Endodermal cell (in vitro differentiated cells): ENCODE measurements at regions not wholly inside any gene's neighbourhood (a gene's known extent, or its start where the extent isn't known, plus 50 kb on each side); places are given as distances from the start of the nearest gene placed in this dataset.

Source experiments
- DNase-seq: peaks from one replicate; pipeline ENCODE4 v3.0.0-alpha.2; 2017
- H3K27ac ChIP-seq: 2 replicates; pipeline ENCODE4 v1.5.1; 2013; ENCODE audit warnings: mild to moderate bottlenecking, low read depth, low read length, moderate library complexity
- H3K27me3 ChIP-seq: 2 replicates; pipeline ENCODE4 v1.6.1; 2013; ENCODE audit warnings: mild to moderate bottlenecking, low read length, moderate library complexity; ENCODE audit not compliant: insufficient read depth, control insufficient read depth, poor library complexity, severe bottlenecking
- H3K36me3 ChIP-seq: 2 replicates; pipeline ENCODE4 v1.7.0; 2013; ENCODE audit warnings: mild to moderate bottlenecking, low read length, moderate library complexity; ENCODE audit not compliant: control insufficient read depth, insufficient read depth
- H3K4me1 ChIP-seq: one replicate; pipeline ENCODE4 v1.7.0; 2013; ENCODE audit warnings: low read length; ENCODE audit not compliant: control insufficient read depth, insufficient read depth
- H3K4me3 ChIP-seq: 2 replicates; pipeline ENCODE4 v1.5.1; 2013; ENCODE audit warnings: mild to moderate bottlenecking, low read length, moderate library complexity
- H3K9ac ChIP-seq: 2 replicates; pipeline ENCODE4 v1.6.1; 2013; ENCODE audit warnings: mild to moderate bottlenecking, low read length, moderate library complexity; ENCODE audit not compliant: poor library complexity, severe bottlenecking; ENCODE audit errors: extremely low read depth
- H3K9me3 ChIP-seq: 2 replicates; pipeline ENCODE4 v1.6.1; 2013; ENCODE audit warnings: mild to moderate bottlenecking, low read length, moderate library complexity; ENCODE audit not compliant: control insufficient read depth
- H3K27ac Mint-ChIP-seq: 2 replicates; pipeline ENCODE4 v1.8.0; 2020; ENCODE audit warnings: mixed read lengths
- H3K27me3 Mint-ChIP-seq: 2 replicates; pipeline ENCODE4 v1.8.0; 2021; ENCODE audit warnings: mild to moderate bottlenecking, mixed read lengths; ENCODE audit not compliant: insufficient read depth
- H3K36me3 Mint-ChIP-seq: 2 replicates; pipeline ENCODE4 v1.8.0; 2020; ENCODE audit warnings: low read depth, mixed read lengths
- H3K4me1 Mint-ChIP-seq: 2 replicates; pipeline ENCODE4 v1.8.0; 2020; ENCODE audit warnings: mixed read lengths
- H3K4me3 Mint-ChIP-seq: 2 replicates; pipeline ENCODE4 v1.8.0; 2020; ENCODE audit warnings: mild to moderate bottlenecking, moderate library complexity, mixed read lengths
- H3K9me3 Mint-ChIP-seq: 2 replicates; pipeline ENCODE4 v1.8.0; 2020; ENCODE audit warnings: mild to moderate bottlenecking, mixed read lengths
- CTCF ChIP-seq: fragments of 200-600 bp; sonication (generic); conservative IDR thresholded peaks from 2 replicates; pipeline ENCODE4 v1.5.0; 2021; ENCODE audit warnings: antibody characterized with exemption, mild to moderate bottlenecking
- WGBS, 2 experiments: methylation state at CpG; one replicate each; pipeline versions ENCODE4 v1.1.5 to v1.1.7; 2013; ENCODE audit warnings: missing lambda C conversion rate in 2 of 2, mixed read lengths in 1 of 2; ENCODE audit not compliant: insufficient coverage in 1 of 2, insufficient read length in 1 of 2; 5-methylcytosine and 5-hydroxymethylcytosine counted together

- Mint-ChIP-seq H3K4me1 (peaks cover 4% of the 10 kb centered on the region), H3K4me3 (no peak overlapping the region), H3K27ac (no peak overlapping the region), H3K27me3 (no peaks in the 10 kb centered on the region), H3K9me3 (no peaks in the 10 kb centered on the region), H3K36me3 (no peaks in the 10 kb centered on the region)
- Histone ChIP-seq H3K9me3 (no peaks in the 10 kb centered on the region), H3K27me3 (no peaks in the 10 kb centered on the region), H3K27ac (no peak overlapping the region), H3K36me3 (no peaks in the 10 kb centered on the region), H3K4me1 (no peaks in the 10 kb centered on the region), H3K4me3 (no peak overlapping the region), H3K9ac (no peak overlapping the region)
- WGBS, 2 experiments: 91 to 92% methylated on average over 2 to 5 of the region's 6 CpGs
- no peak for TF ChIP-seq CTCF
- DNase-seq: no peak
Measured at GRCh38 chr10:106506526-106507283, 657.8 kb downstream of the SORCS1 start.

- no peaks in the 10 kb centered on the region for H3K36me3 Mint-ChIP-seq
- Histone ChIP-seq H3K4me3 (no peak overlapping the region), H3K4me1 (no peaks in the 10 kb centered on the region), H3K27me3 (no peaks in the 10 kb centered on the region), H3K27ac (no peak overlapping the region), H3K36me3 (no peaks in the 10 kb centered on the region), H3K9me3 (no peaks in the 10 kb centered on the region), H3K9ac (no peak overlapping the region)
- TF ChIP-seq CTCF: no peak
- DNase-seq: no peak
- H3K27me3 Mint-ChIP-seq: no peaks in the 10 kb centered on the region
- no peak overlapping the region for H3K4me3 Mint-ChIP-seq
- H3K27ac Mint-ChIP-seq: no peak overlapping the region
- WGBS, 2 experiments: 88 to 92% methylated on average over 3 to 6 of the region's 6 CpGs
- H3K4me1 Mint-ChIP-seq: peaks cover 16% of the 10 kb centered on the region
- H3K9me3 Mint-ChIP-seq: no peaks in the 10 kb centered on the region
Measured at GRCh38 chr10:106504536-106504935, 660.0 kb downstream of the SORCS1 start.

- Histone ChIP-seq H3K4me1 (no peaks in the 10 kb centered on the region), H3K36me3 (no peaks in the 10 kb centered on the region), H3K9me3 (no peaks in the 10 kb centered on the region), H3K4me3 (no peak overlapping the region), H3K9ac (no peak overlapping the region), H3K27me3 (no peaks in the 10 kb centered on the region), H3K27ac (no peak overlapping the region)
- H3K9me3 Mint-ChIP-seq: no peaks in the 10 kb centered on the region
- TF ChIP-seq CTCF: no peak
- peaks cover 14% of the 10 kb centered on the region for H3K4me1 Mint-ChIP-seq
- 88 to 100% methylated on average over 2 of the region's 2 CpGs for WGBS, 2 experiments
- no peaks in the 10 kb centered on the region for H3K36me3 Mint-ChIP-seq
- no peaks in the 10 kb centered on the region for H3K27me3 Mint-ChIP-seq
- H3K27ac Mint-ChIP-seq: no peak overlapping the region
- no peak overlapping the region for H3K4me3 Mint-ChIP-seq
- DNase-seq: no peak
Measured at GRCh38 chr10:106502641-106503040, 661.9 kb downstream of the SORCS1 start.
